ENCODE measurements at regions not wholly inside any gene's neighbourhood (a gene's known extent, or its start where the extent isn't known, plus 50 kb on each side); places are given as distances from the start of the nearest gene placed in this dataset.

- H3K27ac ChIP-seq, result no peak overlapping the region
- H3K9ac ChIP-seq, result no peak overlapping the region
- no peaks in the 10 kb centered on the region for H3K27me3 ChIP-seq (ENCODE audit: insufficient read depth, low read depth)
- H3K36me3 ChIP-seq (ENCODE audit: insufficient read depth), result no peaks in the 10 kb centered on the region
- TF ChIP-seq CTCF (conservative IDR thresholded peaks at IDR 0.05; ENCODE audit: low read depth, low read length), result no peak
- H3K4me3 ChIP-seq (IDR thresholded peaks at IDR 0.05; ENCODE audit: insufficient read depth, low read depth, low read length), result no peak overlapping the region
- H2AFZ ChIP-seq (ENCODE audit: low read depth), result no peak overlapping the region
- no peaks in the 10 kb centered on the region for H3K4me1 ChIP-seq (ENCODE audit: low read depth, poor library complexity, severe bottlenecking)
- no peak overlapping the region for H3K4me2 ChIP-seq
- no peaks in the 10 kb centered on the region for H3K79me2 ChIP-seq (ENCODE audit: insufficient read depth, low read depth)
- H4K20me1 ChIP-seq (ENCODE audit: insufficient read depth), result no peaks in the 10 kb centered on the region
These were observed 155.3 kb upstream of the ALKAL2 start for GRCh38 chr2:443216-443615.

GRCh38 chr2:441258-442022, 153.5 kb upstream of the ALKAL2 start:
- no peak overlapping the region for H3K4me3 ChIP-seq (IDR thresholded peaks at IDR 0.05; ENCODE audit: insufficient read depth, low read depth, low read length)
- H3K4me1 ChIP-seq (ENCODE audit: low read depth, poor library complexity, severe bottlenecking), result no peaks in the 10 kb centered on the region
- H4K20me1 ChIP-seq (ENCODE audit: insufficient read depth), result no peaks in the 10 kb centered on the region
- H3K4me2 ChIP-seq, result no peak overlapping the region
- H3K36me3 ChIP-seq (ENCODE audit: insufficient read depth), result no peaks in the 10 kb centered on the region
- no peaks in the 10 kb centered on the region for H3K27me3 ChIP-seq (ENCODE audit: insufficient read depth, low read depth)
- no peak for TF ChIP-seq CTCF (conservative IDR thresholded peaks at IDR 0.05; ENCODE audit: low read depth, low read length)
- H3K79me2 ChIP-seq (ENCODE audit: insufficient read depth, low read depth), result no peaks in the 10 kb centered on the region
- no peak overlapping the region for H2AFZ ChIP-seq (ENCODE audit: low read depth)
- no peak overlapping the region for H3K27ac ChIP-seq
- no peak overlapping the region for H3K9ac ChIP-seq

GRCh38 chr2:440403-440740, 152.5 kb upstream of the ALKAL2 start:
- no peak overlapping the region for H3K9ac ChIP-seq
- H3K79me2 ChIP-seq (ENCODE audit: insufficient read depth, low read depth), result no peaks in the 10 kb centered on the region
- no peak overlapping the region for H3K4me3 ChIP-seq (IDR thresholded peaks at IDR 0.05; ENCODE audit: insufficient read depth, low read depth, low read length)
- H3K4me1 ChIP-seq (ENCODE audit: low read depth, poor library complexity, severe bottlenecking), result no peaks in the 10 kb centered on the region
- H3K27me3 ChIP-seq (ENCODE audit: insufficient read depth, low read depth), result no peaks in the 10 kb centered on the region
- no peak for TF ChIP-seq CTCF (conservative IDR thresholded peaks at IDR 0.05; ENCODE audit: low read depth, low read length)
- H2AFZ ChIP-seq (ENCODE audit: low read depth), result no peak overlapping the region
- H3K4me2 ChIP-seq, result no peak overlapping the region
- H3K36me3 ChIP-seq (ENCODE audit: insufficient read depth), result no peaks in the 10 kb centered on the region
- H4K20me1 ChIP-seq (ENCODE audit: insufficient read depth), result no peaks in the 10 kb centered on the region
- H3K27ac ChIP-seq, result no peak overlapping the region

- H3K27me3 ChIP-seq (ENCODE audit: insufficient read depth, low read depth), result no peaks in the 10 kb centered on the region
- H3K4me1 ChIP-seq (ENCODE audit: low read depth, poor library complexity, severe bottlenecking), result no peaks in the 10 kb centered on the region
- H3K4me2 ChIP-seq, result no peak overlapping the region
- TF ChIP-seq CTCF (conservative IDR thresholded peaks at IDR 0.05; ENCODE audit: low read depth, low read length), result no peak
- no peak overlapping the region for H2AFZ ChIP-seq (ENCODE audit: low read depth)
- H3K9ac ChIP-seq, result no peak overlapping the region
- H3K79me2 ChIP-seq (ENCODE audit: insufficient read depth, low read depth), result no peaks in the 10 kb centered on the region
- H4K20me1 ChIP-seq (ENCODE audit: insufficient read depth), result no peaks in the 10 kb centered on the region
- H3K36me3 ChIP-seq (ENCODE audit: insufficient read depth), result no peaks in the 10 kb centered on the region
- no peak overlapping the region for H3K4me3 ChIP-seq (IDR thresholded peaks at IDR 0.05; ENCODE audit: insufficient read depth, low read depth, low read length)
- H3K27ac ChIP-seq, result no peak overlapping the region
These were observed 151.9 kb upstream of the ALKAL2 start for GRCh38 chr2:439556-440402.
